ENCODE measurements at regions not wholly inside any gene's neighbourhood (a gene's known extent, or its start where the extent isn't known, plus 50 kb on each side); places are given as distances from the start of the nearest gene placed in this dataset.
"Not testable (repeated sequence)": the region's sequence is repeated elsewhere in the genome, so short reads cannot be mapped to it uniquely, and the experiment has no call there.

DNA sequence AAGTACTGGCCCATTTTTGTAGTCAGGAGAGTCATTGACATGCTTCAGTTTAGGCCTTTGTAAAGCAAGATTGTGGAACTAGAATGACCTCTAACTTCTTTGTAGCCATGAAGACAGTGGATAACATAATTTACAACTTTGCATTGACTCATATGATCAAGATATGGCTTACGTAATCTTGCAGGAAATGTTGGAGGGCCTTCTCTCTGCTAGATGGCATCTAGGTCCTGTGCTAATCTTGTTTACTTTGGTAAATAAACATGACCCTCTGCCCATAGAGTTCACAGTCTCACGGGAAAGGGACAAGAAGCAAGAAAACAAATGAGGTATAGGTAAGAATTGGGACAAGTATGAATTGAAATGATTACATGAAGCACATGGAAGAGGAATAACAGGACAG is 355.2 kb upstream of the ARID1B start:
- TF ChIP-seq, protein P1, sequence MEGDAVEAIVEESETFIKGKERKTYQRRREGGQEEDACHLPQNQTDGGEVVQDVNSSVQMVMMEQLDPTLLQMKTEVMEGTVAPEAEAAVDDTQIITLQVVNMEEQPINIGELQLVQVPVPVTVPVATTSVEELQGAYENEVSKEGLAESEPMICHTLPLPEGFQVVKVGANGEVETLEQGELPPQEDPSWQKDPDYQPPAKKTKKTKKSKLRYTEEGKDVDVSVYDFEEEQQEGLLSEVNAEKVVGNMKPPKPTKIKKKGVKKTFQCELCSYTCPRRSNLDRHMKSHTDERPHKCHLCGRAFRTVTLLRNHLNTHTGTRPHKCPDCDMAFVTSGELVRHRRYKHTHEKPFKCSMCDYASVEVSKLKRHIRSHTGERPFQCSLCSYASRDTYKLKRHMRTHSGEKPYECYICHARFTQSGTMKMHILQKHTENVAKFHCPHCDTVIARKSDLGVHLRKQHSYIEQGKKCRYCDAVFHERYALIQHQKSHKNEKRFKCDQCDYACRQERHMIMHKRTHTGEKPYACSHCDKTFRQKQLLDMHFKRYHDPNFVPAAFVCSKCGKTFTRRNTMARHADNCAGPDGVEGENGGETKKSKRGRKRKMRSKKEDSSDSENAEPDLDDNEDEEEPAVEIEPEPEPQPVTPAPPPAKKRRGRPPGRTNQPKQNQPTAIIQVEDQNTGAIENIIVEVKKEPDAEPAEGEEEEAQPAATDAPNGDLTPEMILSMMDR (IDR thresholded peaks at IDR 0.05; ENCODE audit: insufficient read depth, low read depth, low read length): no peak
- POLR2A ChIA-PET: no interaction called here
- Histone ChIP-seq H3K4me3 (ENCODE audit: low read depth, low read length) (no peak overlapping the region), H3K27me3 (ENCODE audit: control insufficient read depth, insufficient read depth, low read length) (no peaks in the 10 kb centered on the region), H3K36me3 (ENCODE audit: control insufficient read depth, insufficient read depth, low read length) (no peaks in the 10 kb centered on the region)
- CTCF ChIA-PET: interaction anchor here (0.6 kb wide), 1 partner anchor 25 kb away, joined by 3 read pairs; no protein-coding TSS in a partner anchor
- no peak for DNase-seq (ENCODE audit: low read depth)

DNA sequence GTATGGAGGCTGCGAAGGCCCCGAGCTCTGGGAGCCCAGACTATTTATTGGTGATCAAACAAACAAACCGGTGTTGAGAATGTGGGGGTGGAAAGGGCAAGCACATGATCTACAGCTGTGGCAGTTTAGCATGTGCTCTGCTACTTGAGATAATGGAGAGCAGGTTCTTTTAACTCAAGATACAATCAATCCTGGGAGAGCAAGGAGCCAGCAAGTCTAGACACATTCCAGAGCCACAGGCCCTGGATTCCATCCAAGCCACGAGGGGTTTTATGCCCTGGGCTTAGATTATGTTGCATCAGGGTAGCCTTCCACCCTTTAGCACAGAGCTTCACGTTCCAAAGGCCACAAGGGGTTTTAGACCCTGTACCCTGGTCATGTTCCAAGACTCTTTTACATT is 355.9 kb upstream of the ARID1B start:
- POLR2A ChIA-PET; CTCF ChIA-PET; H3K27me3 ChIP-seq (ENCODE audit: control insufficient read depth, insufficient read depth, low read length); H3K4me3 ChIP-seq (ENCODE audit: low read depth, low read length); DNase-seq (ENCODE audit: low read depth); H3K36me3 ChIP-seq (ENCODE audit: control insufficient read depth, insufficient read depth, low read length): not testable (repeated sequence)

DNA sequence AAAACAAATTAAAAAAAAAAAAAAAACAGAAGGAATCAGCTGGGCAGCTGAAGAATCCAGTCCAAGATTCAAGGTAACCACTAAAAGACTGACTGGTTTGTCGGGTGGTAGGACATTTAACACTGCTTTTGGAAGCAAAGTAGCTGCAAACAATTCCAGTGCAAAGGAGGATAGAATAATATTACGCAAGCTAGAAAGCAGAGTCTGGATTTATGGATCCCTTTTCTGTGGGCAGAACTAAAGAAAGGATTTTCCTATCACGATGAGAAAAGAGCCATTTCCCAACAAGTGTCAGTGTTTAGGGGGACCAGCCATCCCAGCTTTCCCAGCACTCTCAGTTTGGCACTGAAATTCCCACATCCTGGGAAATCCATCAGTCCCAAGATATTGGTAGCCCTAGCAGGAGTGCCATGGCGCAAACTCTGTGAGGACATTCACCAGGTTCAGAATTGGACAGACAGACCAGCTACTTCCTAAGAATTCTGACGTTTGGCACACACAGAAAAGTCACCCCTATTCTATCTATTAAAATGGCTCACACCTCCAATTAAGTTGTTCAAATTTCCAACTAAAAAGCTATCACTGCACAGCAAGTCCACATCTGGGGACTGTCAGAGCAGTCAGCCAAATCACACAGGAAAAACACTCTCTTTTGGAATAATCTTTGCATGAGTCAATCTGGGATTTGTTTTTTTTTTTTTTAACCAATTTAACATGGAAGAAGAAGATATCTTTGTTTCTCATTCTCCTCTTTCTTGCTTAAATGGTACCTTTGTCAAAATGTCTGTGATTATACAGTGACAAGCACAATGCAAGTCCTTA is 356.8 kb upstream of the ARID1B start:
- Histone ChIP-seq H3K36me3 (ENCODE audit: control insufficient read depth, insufficient read depth, low read length) (no peaks in the 10 kb centered on the region), H3K27me3 (ENCODE audit: control insufficient read depth, insufficient read depth, low read length) (no peaks in the 10 kb centered on the region), H3K4me3 (ENCODE audit: low read depth, low read length) (no peak overlapping the region)
- ChIA-PET CTCF (no interaction called here), POLR2A (no interaction called here)
- TF ChIP-seq, protein P1 (IDR thresholded peaks at IDR 0.05; ENCODE audit: insufficient read depth, low read depth, low read length): no peak
- DNase-seq (ENCODE audit: low read depth): no peak

DNA sequence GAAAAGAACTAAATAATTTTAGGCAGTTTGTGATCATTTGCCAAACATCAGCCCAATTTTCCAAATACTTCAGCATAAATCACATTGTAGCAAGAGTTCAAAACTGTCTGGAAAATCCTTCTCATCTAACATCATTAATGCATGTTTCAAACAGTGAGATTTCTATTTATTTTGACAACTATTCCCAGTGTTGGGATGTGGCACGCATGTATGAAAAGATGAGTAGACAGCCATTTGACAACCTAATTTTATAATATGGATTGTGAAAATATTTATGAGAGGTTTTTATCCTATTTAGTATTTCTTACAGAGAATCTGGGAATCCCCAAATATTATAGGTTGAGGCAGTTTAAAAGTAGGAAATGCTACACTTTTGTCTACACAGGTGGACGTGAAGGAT is 357.6 kb upstream of the ARID1B start:
- no peaks in the 10 kb centered on the region for H3K27me3 ChIP-seq (ENCODE audit: control insufficient read depth, insufficient read depth, low read length)
- H3K36me3 ChIP-seq (ENCODE audit: control insufficient read depth, insufficient read depth, low read length): no peaks in the 10 kb centered on the region
- POLR2A ChIA-PET: no interaction called here
- no peak overlapping the region for H3K4me3 ChIP-seq (ENCODE audit: low read depth, low read length)
- CTCF ChIA-PET: no interaction called here
- no peak for DNase-seq (ENCODE audit: low read depth)
- TF ChIP-seq, protein P1 (IDR thresholded peaks at IDR 0.05; ENCODE audit: insufficient read depth, low read depth, low read length): no peak

DNA sequence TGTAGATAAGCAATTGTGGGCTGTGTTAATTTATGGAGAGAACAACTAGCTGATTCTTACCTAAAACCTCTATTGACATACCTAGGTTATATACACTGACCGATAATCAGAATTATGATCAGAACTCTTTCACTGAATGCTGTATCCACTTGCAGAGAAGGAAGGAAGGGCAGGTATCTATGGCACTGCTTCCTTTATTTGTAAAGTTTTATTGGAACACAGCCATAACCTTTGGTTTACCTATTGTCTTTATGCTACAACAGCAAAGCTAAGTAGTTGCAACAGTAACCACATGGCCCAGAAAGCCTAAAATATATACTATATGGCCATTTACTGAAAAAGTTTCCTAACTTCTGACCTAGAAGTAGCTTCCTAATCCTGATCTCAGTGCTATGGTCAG is 358.9 kb upstream of the ARID1B start:
- ChIA-PET CTCF (no interaction called here), POLR2A (no interaction called here)
- no peak overlapping the region for H3K4me3 ChIP-seq (ENCODE audit: low read depth, low read length)
- no peak for DNase-seq (ENCODE audit: low read depth)
- H3K27me3 ChIP-seq (ENCODE audit: control insufficient read depth, insufficient read depth, low read length): no peaks in the 10 kb centered on the region
- TF ChIP-seq, protein P1 (IDR thresholded peaks at IDR 0.05; ENCODE audit: insufficient read depth, low read depth, low read length): no peak
- H3K36me3 ChIP-seq (ENCODE audit: control insufficient read depth, insufficient read depth, low read length): no peaks in the 10 kb centered on the region

DNA sequence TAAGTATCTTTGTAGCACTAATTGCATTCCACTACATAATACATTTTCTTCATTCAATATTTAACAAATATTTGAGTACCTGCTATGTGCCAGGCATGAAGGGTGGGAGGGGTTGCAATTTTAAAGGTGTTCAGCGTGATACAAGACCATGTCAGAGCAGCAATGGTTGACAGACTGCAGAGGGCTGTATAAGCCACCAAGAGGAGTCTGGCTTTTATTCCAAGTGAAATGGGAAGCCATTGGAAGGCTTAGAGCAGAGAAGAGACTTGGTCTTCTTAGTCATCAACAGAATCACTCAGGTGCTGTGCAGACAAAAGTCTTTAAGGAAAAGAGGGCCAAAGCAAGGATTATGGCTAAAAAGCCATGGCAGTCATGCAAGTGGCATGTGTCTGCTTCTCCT is 360.8 kb upstream of the ARID1B start:
- Histone ChIP-seq H3K36me3 (ENCODE audit: control insufficient read depth, insufficient read depth, low read length) (no peaks in the 10 kb centered on the region), H3K4me3 (ENCODE audit: low read depth, low read length) (no peak overlapping the region), H3K27me3 (ENCODE audit: control insufficient read depth, insufficient read depth, low read length) (no peaks in the 10 kb centered on the region)
- TF ChIP-seq, protein P1 (IDR thresholded peaks at IDR 0.05; ENCODE audit: insufficient read depth, low read depth, low read length): no peak
- ChIA-PET CTCF (no interaction called here), POLR2A (no interaction called here)
- DNase-seq (ENCODE audit: low read depth): no peak
